HFF-Myc (cell line): ENCODE measurements at regions not wholly inside any gene's neighbourhood (a gene's known extent, or its start where the extent isn't known, plus 50 kb on each side); places are given as distances from the start of the nearest gene placed in this dataset.

Experiments used
- DNase-seq: peaks from one replicate; pipeline ENCODE4 v3.0.0-alpha.2; 2011; ENCODE audit warnings: low read depth; ENCODE audit errors: extremely low read depth
- H3K4me3 ChIP-seq: replicated peaks from 2 replicates; pipeline ENCODE4 v1.5.1; 2011; ENCODE audit warnings: low read depth, mild to moderate bottlenecking, control low read depth, low read length
- CTCF ChIP-seq: IDR thresholded peaks from 2 replicates; pipeline ENCODE4 v1.5.1; 2012; ENCODE audit warnings: mild to moderate bottlenecking, low read depth, low read length, control low read depth; ENCODE audit errors: missing control alignments

DNA sequence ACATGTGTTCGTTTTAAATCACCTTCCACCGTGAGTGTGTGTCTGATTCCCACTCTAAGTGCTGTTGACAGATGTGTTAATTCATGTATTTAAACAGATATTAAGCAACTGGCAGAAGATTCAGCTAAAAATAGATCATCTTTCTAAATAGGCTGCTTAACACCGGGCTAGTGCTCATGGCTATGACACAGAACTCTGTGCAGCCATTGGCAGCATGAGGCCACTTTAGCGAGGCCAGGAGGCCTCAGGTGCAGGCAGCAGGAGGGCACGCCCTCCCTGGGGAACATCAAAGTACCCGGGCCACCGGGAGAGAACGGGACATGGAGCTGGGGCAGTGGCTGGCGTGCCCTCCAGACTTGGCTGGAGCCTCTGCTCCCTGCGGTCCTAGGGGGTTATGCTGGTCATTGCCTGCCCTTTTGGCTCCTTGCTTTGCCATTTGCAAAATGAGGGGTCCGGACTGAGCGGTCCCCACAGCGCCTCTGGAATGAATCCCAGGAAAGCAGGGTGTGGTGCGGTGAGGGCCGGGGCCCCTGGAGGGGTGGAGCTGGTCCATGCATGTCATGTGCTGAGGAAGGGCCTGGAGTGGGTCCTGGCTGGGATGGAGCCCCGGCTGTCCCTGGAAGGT is 62.8 kb upstream of the HDAC4 start:
- DNase-seq, result no peak
- TF ChIP-seq CTCF, result no peak
- H3K4me3 ChIP-seq, result no peak overlapping the region

- no peak for TF ChIP-seq CTCF
- no peak for DNase-seq
- H3K4me3 ChIP-seq, result no peak overlapping the region
Observed at GRCh38 chr2:239462671-239463506, 62.1 kb upstream of the HDAC4 start.

GRCh38 chr2:239462191-239462515 is 61.3 kb upstream of the HDAC4 start:
- no peak overlapping the region for H3K4me3 ChIP-seq
- DNase-seq, result no peak
- no peak for TF ChIP-seq CTCF

DNA sequence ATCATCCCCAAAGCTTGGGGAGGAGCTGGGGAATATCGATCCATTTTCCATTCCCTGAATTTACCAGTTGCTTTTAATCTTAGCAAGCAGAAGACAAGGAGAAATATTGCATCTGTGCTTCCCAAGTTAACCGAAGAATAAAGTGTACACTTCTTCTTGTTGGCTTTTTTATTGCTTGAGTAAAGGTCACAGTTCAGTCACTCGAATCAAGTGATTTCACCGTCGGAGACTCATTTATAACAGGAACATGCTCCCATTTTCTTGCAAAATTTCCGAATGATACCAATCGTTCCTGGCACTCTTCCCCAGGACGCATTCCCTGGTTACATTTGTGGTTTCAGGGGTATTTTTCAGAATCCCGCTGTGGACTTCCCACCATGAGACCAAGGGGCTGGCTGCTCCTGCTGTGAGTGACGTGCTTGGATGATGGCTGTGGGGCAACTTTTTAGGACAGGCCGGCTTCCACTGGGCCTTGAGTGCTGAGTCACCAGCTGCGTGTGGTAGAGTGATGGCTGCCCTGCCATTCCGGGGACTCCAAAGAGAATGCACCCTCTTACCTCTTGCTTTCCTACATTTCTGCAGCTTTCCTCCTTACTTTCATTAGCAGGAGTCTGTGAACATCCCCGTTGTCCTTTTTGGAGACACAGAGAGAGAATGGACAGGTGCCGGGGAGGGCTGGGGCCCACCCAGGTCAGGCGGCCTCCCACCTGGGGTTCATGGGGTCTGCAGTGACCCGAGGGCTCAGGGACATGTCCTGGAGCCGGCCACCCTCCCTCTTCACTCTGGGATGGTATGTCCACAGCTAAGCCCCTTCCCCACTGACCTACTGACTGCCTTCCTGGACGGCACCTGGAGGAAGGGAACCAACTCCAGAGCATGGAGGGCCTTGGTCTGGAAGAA is 60.7 kb upstream of the HDAC4 start:
- H3K4me3 ChIP-seq, result no peak overlapping the region
- no peak for DNase-seq
- TF ChIP-seq CTCF, result no peak

- no peak overlapping the region for H3K4me3 ChIP-seq
- no peak for DNase-seq
- TF ChIP-seq CTCF, result no peak
Observed at GRCh38 chr2:239460780-239461179, 60.0 kb upstream of the HDAC4 start.

GRCh38 chr2:239459606-239460005 is 58.8 kb upstream of the HDAC4 start:
- no peak for TF ChIP-seq CTCF
- no peak for DNase-seq
- no peak overlapping the region for H3K4me3 ChIP-seq
